ENCODE measurements at regions not wholly inside any gene's neighbourhood (a gene's known extent, or its start where the extent isn't known, plus 50 kb on each side); places are given as distances from the start of the nearest gene placed in this dataset.

GRCh38 chr7:79876848-79877252 is 257.8 kb upstream of the GNAI1 start:
- TF ChIP-seq CTCF (IDR thresholded peaks at IDR 0.05) (no peak), POLR2A (IDR thresholded peaks at IDR 0.05) (no peak)
